NCI-H128 (cell line): ENCODE measurements at regions not wholly inside any gene's neighbourhood (a gene's known extent, or its start where the extent isn't known, plus 50 kb on each side); places are given as distances from the start of the nearest gene placed in this dataset.

Experiments used
- DNase-seq: peaks from one replicate; lab custom pipeline; 2025; ENCODE audit not compliant: unreplicated experiment; lab: John Stamatoyannopoulos, UW

DNA sequence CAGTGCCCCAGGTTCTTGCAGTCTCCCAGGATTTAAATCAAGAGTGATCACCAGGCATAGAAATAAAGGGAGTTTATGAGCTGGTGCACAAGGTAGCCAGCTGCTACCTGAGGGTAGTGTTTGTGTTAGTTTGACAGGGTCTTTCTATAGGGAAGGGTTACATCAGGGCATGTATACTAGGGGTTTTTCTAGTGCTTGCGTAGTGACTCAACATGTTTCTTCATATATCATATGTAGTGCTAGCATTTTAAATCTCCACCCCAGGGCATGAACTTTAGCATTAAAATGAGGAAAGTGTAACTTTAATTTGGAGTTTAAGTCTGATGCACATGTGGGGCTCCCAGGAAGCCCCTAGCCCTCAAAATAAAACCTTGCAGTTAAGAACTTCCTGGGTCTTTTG, 86.5 kb upstream of the TNR start:
- no peak for DNase-seq

DNA sequence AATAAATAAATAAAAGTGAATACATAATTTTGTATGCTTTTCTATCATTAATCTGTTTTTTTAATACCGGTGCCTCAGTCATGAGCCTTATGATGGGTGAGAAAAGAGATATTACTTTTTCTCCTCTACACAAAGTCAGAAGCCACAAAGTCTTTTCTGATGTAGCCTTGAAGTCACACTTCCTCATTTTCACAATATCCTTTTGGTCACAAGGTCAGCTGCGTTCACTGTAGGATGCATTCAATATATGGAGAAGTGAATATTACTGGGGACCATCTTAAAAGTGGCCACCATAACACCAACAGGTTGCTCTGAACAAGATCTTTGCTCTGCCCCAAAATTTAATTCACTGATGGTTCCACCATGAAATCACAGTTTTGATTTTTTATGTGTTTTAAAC, 83.3 kb upstream of the TNR start:
- DNase-seq: no peak

GRCh38 chr1:175824079-175824478, 80.7 kb upstream of the TNR start:
- no peak for DNase-seq

GRCh38 chr1:175823406-175823805, 80.0 kb upstream of the TNR start:
- no peak for DNase-seq

DNA sequence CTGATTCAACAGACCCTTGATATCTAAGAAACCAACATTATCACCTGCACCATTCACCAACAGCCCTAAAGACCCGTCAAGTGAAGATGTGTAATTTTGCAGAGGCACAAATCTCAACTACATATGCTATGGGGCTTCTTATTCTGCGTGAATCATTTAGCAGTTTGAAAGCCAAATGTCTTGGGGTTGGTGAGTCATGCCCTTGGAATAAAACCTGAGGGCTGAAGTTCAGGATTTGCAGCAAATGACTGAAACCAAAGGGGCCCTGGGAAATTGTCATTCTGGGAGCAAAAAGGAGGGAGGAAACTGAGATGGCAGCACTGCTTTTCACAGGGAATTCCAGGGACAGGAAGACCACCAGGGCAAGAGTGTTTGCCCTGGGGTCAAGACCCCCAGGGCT, 79.2 kb upstream of the TNR start:
- no peak for DNase-seq

DNA sequence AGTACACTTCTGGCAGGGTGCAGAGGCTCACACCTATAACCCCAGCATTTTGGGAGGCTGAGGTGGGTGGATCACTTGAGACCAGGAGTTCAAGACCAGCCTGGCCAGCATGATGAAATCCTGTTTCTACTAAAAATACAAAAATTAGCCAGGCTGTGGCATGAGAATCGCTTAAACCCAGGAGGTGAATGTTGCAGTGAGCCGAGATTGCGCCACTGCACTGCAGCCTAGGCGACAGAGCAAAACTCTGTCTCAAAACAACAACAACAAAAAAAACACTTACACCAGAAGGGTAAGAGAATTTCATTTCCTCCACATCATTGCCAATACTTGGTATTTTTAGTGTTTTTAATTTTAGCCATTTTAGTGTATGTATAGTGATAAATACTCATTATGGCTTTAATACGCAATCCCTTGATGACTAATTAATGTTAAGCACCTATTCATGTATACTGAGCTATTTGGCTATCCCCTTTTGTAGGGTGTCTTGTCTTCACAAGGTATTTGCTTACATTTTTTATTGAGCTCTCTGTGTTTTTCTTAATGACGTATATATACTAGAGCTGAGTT, 77.1 kb upstream of the TNR start:
- no peak for DNase-seq

DNA sequence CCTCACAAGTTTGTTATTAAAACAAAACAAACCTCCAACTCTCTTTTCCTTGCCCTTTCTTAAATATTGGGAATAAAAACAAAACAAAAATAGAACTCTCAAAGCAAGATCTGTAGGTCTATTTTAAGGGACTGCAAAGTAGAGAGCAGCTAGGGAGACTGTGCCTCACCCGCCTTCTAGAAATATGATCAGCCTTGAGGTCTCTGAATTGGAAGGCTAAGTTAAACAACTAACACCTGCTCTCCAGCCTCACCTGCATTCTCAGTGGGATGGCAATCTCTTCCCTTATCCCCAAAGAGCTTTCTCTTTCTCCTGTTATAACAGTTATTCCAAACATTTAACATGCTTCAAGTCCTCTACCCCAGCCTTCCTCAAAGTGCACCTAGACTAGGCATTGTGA, 75.5 kb upstream of the TNR start:
- DNase-seq: no peak

DNA sequence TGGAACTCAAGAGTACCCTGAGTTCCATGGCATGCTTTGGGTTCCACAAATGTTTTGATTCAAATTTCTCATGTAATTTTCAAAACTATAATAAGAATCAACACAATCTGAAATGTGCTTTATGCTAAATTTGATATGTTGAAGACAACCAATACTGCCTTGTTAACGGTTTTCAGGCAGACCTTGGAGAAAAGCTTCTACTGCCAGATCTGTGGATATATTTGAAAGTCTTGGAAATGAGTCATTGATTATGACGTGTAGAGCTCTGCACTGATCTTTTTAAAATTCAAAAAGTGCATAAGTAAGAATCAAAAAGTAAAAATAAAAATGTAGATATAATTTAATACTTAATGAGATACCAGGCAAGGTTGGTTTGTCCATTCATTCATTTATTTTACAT, 74.0 kb upstream of the TNR start:
- no peak for DNase-seq

DNA sequence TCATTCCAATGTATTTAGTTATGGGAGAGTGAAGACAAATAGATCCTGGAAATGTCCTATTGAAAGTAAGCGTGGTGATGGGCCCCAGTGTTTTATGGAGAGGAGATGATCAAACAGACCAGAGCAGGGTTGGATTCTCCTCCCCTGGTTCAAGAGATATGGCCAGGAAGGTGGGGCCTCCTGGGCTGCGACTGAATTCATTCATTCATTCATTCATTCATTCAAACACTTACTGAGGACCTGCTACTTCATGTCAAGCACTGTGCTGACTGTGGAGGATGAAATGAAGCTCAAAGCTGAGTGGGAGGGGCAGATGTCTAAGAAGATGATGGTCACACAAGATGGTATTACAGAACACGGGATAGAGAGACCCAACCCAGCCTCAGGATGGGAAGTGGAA, 71.5 kb upstream of the TNR start:
- no peak for DNase-seq

- no peak for DNase-seq
Observed at GRCh38 chr1:175812936-175813335, 69.5 kb upstream of the TNR start.

GRCh38 chr1:175810305-175810704, 66.9 kb upstream of the TNR start:
- no peak for DNase-seq

DNA sequence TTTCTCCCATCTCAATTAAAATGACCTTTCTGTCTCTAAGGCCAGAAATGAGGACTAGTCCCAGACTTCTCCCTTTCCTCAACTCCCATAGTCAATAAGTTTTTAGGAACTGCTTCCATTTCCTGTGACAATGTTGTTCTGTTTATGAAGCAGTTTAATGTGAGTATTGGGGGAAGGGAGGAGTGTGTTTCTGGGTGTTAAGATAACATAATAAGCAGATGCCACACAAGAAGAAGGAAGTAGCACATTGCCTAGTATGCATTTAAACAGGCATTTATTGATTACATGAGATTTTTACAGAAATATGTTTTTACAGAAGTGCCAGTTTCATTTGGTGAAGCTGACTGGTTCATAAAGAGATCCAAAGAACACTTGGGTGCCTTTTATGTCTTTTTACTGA, 65.6 kb upstream of the TNR start:
- no peak for DNase-seq

- no peak for DNase-seq
Observed at GRCh38 chr1:175808573-175808972, 65.2 kb upstream of the TNR start.

GRCh38 chr1:175804561-175804960, 61.2 kb upstream of the TNR start:
- DNase-seq: no peak

- DNase-seq: no peak
Observed at GRCh38 chr1:175803413-175803812, 60.0 kb upstream of the TNR start.

DNA sequence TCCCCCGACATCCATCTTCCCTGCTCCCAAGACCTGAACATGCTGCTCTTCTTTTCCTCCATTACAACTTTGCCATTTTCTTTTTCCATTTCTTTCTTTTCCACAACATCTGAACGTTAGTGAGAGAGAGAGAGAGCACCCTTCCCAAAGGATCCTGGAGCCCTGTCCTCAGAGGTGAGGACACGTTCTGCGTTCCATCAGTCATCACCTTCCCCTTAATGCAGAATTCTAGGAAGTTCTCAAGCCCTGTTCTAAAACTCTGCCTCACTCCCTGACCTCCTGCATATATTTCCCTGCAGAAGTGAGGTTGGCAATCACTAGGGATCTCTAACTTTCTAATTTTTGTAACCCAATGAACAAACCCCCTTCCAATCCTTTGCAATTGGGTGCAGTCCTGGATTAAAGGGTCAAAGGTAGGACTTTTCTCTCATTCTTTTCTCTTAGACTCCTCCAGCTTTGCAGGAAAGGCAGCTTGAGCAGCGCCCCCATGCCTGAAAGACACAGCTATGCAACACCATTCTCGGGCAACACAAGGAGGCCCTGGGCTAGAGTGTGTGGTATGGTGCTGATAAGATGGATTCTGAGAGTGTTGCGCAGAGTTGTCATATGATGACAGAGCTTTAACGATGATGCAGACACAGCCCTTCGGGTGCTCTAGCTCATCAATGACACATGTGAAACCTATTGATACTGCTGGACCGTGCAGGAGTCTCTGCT, 59.2 kb upstream of the TNR start:
- DNase-seq: no peak

GRCh38 chr1:175801979-175802378, 58.6 kb upstream of the TNR start:
- DNase-seq: no peak

DNA sequence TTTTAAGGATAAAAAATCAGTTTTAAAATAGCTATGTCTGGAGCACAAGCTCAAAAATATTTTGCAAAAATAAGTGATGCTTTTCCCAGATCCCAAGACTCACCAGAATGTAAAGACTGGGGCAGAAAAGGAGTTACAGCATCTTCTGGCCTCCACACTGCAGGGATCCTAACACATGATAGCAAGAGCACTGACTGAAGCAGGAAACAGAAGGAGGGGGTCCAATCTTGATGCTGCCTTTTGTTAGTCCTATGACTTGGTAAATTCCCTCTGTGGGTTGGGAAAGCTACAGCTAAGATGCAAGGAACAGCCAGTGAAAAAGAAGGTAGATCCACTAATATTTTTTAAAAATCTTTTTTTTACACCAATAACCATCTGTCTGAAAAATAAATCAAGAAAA, 54.2 kb upstream of the TNR start:
- DNase-seq: no peak

DNA sequence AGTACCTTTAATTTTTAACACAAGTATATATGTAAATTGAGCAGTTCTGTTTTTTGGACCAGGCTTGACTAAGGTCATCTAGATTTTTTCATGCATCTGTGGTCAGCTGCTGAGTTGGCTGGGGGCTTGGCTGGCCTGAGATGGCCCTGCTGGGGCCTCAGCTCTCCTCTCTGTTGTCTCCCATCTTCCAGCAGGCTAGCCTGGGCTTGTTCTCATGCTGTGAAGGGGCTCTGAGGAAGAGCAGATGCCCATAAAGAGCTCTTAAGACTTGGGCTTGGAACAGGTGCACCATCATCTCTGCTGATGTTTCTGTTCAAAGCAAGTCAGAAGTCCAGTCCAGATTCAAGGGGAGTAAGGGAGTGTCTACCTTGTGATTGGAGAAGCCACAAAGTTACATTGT, 51.2 kb upstream of the TNR start:
- no peak for DNase-seq

GRCh38 chr1:175793617-175794016, 50.2 kb upstream of the TNR start:
- DNase-seq: no peak
